Esophagus squamous epithelium (tissue), 5 donors: ENCODE measurements at regions not wholly inside any gene's neighbourhood (a gene's known extent, or its start where the extent isn't known, plus 50 kb on each side); places are given as distances from the start of the nearest gene placed in this dataset.

Experiments
- DNase-seq: peaks from one replicate; lab custom pipeline; 2025; lab: John Stamatoyannopoulos, UW
- H3K27ac ChIP-seq, 4 donors: fragments of 200-600 bp; sonication (generic); one replicate each; pipeline ENCODE4 v1.5.1; 2016 to 2019; ENCODE audit warnings: mild to moderate bottlenecking in 1 of 4
- H3K27me3 ChIP-seq, 4 donors: fragments of 200-600 bp; sonication (generic); 1 replicate in 3 of 4; 2 replicates in 1 of 4; pipeline versions ENCODE4 v1.5.1 to v1.6.0; 2017 to 2021; ENCODE audit warnings: antibody characterized with exemption in 1 of 4
- H3K36me3 ChIP-seq, 3 donors: fragments of 200-600 bp; sonication (generic); one replicate each; pipeline ENCODE4 v1.5.1; 2016 to 2019
- H3K4me1 ChIP-seq, 3 donors: fragments of 200-600 bp; sonication (generic); one replicate each; pipeline ENCODE4 v1.5.1; 2017 to 2019
- H3K4me3 ChIP-seq, 4 donors: fragments of 200-600 bp; sonication (generic); 1 replicate in 3 of 4; 2 replicates in 1 of 4; pipeline ENCODE4 v1.5.1; 2016 to 2019; ENCODE audit warnings: mild to moderate bottlenecking in 2 of 4, moderate library complexity in 1 of 4
- H3K9me3 ChIP-seq, 3 donors: fragments of 200-600 bp; sonication (generic); one replicate each; pipeline ENCODE4 v1.5.1; 2016 to 2019
- POLR2A ChIP-seq, 4 donors: fragments of 450-650 bp; IDR thresholded peaks; one replicate each; pipeline ENCODE4 v1.6.1; 2017; ENCODE audit warnings: antibody characterized with exemption in 4 of 4, mild to moderate bottlenecking in 4 of 4, moderate library complexity in 3 of 4
- WGBS, 2 donors: methylation state at CpG; one replicate each; pipeline ENCODE4 v1.1.5; 2018; 5-methylcytosine and 5-hydroxymethylcytosine counted together
- intact Hi-C: fragments of 100-400 bp; cut with DNase I; formaldehyde crosslinking; loops from one replicate; pipeline ENCODE4 v1.15.0; 2022
- TF ChIP-seq, protein P1 (sequence below), 6 experiments: fragments of 450-650 bp in 4 of 6; fragments of 200-600 bp in 2 of 6; sonication (generic) in 2 of 6; IDR thresholded peaks; one replicate each; pipeline ENCODE4 v1.5.1; 2016 to 2019; ENCODE audit warnings: antibody characterized with exemption in 6 of 6, mild to moderate bottlenecking in 4 of 6, moderate library complexity in 4 of 6
- donor health status: DM: yes; HTN: yes; CAD: no.

DNA sequence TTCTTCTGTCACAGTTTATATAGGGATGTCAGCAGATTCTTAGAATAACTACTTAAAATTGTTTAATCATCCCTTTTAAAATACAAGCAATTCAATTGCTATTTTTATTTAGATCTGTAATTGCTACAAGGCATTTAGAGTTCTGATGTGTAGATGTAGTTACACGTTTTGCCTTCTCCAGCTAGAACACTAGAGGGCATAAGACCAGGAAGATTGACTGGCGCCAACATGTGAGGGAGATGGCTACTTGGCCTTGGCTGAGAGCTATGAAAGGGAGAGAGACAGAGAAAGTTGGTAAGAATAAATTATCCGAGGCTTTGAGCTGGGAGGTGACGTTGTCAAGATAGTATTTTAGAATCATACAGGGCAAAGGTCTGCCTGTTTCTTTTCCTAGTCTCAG is 563.7 kb upstream of the PRKX start:
- intact Hi-C loops, result no loop called here
- no peak for DNase-seq
- Histone ChIP-seq H3K4me3 (no peak overlapping the region), H3K4me1 (no peaks in the 10 kb centered on the region), H3K36me3 (no peaks in the 10 kb centered on the region), H3K9me3 (no peaks in the 10 kb centered on the region), H3K27ac (no peak overlapping the region), H3K27me3 (no peaks in the 10 kb centered on the region)
- TF ChIP-seq, protein P1, sequence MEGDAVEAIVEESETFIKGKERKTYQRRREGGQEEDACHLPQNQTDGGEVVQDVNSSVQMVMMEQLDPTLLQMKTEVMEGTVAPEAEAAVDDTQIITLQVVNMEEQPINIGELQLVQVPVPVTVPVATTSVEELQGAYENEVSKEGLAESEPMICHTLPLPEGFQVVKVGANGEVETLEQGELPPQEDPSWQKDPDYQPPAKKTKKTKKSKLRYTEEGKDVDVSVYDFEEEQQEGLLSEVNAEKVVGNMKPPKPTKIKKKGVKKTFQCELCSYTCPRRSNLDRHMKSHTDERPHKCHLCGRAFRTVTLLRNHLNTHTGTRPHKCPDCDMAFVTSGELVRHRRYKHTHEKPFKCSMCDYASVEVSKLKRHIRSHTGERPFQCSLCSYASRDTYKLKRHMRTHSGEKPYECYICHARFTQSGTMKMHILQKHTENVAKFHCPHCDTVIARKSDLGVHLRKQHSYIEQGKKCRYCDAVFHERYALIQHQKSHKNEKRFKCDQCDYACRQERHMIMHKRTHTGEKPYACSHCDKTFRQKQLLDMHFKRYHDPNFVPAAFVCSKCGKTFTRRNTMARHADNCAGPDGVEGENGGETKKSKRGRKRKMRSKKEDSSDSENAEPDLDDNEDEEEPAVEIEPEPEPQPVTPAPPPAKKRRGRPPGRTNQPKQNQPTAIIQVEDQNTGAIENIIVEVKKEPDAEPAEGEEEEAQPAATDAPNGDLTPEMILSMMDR (IDR thresholded peaks at IDR 0.05), result no peak
- TF ChIP-seq POLR2A (IDR thresholded peaks at IDR 0.05), result no peak
- 70 to 81% methylated on average over 4 of the region's 4 CpGs for WGBS, 2 donors

DNA sequence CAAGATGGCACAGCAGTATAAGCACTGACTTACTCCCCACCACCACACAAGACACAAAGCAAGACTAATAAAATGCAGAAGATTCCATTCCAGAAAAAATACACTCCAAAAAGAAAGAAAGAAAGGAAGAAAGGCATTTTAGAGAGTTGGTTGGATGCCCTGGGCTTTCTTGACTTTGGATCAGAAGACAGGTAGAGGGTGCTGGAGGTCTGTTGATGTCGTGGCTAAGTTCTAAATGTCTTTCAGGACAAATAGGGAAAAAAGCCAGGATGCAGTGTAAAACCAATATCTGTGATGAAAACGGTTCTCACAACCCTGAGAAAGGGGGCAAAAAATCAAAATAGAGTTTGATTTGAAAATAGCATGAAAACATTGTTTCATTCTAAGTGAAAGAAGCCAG is 555.2 kb upstream of the PRKX start:
- H3K36me3 ChIP-seq, result no peaks in the 10 kb centered on the region
- H3K27me3 ChIP-seq, result no peaks in the 10 kb centered on the region
- intact Hi-C loops, result no loop called here
- DNase-seq, result no peak
- no peak overlapping the region for H3K4me3 ChIP-seq
- no peaks in the 10 kb centered on the region for H3K4me1 ChIP-seq
- no peaks in the 10 kb centered on the region for H3K9me3 ChIP-seq
- 10 to 24% methylated on average over 2 of the region's 2 CpGs for WGBS, 2 donors
- TF ChIP-seq POLR2A (IDR thresholded peaks at IDR 0.05), result no peak
- TF ChIP-seq, protein P1 (IDR thresholded peaks at IDR 0.05), result no peak
- no peak overlapping the region for H3K27ac ChIP-seq

DNA sequence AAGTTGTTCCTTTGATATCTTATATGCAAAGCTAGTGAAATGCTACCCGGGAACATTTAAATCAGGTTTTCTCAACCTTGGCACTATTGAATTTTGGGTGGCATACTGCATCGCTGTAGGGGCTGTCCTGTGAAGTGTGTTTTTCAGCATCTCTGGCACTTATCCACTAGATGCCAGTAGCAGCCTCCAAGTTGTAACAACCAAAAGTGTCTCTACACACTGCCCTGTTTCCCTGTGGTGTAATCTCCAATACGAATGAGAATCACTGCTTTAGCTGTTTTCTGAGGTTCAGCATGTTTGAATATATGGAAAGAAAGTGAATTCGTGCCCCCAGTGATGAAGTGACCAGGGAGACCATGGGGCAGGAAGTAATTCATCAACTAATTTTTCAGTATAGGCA is 551.6 kb upstream of the PRKX start:
- H3K27ac ChIP-seq, result no peak overlapping the region
- no peaks in the 10 kb centered on the region for H3K36me3 ChIP-seq
- 71 to 76% methylated on average over 4 of the region's 4 CpGs for WGBS, 2 donors
- intact Hi-C loops, result no loop called here
- no peak overlapping the region for H3K4me3 ChIP-seq
- no peaks in the 10 kb centered on the region for H3K9me3 ChIP-seq
- DNase-seq, result no peak
- no peaks in the 10 kb centered on the region for H3K27me3 ChIP-seq
- no peaks in the 10 kb centered on the region for H3K4me1 ChIP-seq
- no peak for TF ChIP-seq POLR2A (IDR thresholded peaks at IDR 0.05)
- TF ChIP-seq, protein P1 (IDR thresholded peaks at IDR 0.05), result no peak

DNA sequence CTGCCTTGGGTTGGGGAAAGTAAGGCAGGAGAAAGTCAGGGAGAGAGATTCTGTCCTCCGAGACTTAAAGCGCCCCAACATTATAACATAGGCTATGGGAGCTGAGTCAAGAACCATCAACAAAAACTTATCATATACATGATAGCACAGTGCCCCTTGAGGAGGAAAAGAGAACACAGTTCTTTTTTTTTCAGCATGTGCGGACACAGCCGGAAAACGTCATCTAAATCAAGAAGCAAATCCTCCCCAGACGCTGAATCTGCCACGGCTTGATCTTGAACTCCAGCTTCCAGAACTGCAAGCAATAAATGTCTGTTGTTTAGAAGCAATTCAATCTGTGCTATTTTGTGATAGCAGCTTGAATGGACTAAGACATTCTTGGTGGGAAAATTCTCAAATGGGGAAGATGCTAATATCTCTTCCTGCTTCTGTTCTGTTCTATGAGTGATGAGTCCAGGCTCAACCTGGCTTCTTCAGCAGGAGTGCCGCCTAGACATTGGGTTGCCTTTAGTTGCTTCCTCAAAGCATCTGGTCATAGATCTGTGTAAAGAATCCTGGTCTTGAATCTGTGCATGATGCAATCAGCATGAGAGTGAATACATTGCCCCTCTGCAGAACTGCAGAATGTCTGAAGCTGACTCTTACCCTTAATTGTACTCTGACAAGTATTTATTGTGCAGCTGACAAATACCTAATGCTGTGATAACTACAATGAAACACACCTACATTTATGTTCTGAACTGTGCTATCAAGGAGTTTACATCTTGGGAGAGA is 549.8 kb upstream of the PRKX start:
- no peak overlapping the region for H3K4me3 ChIP-seq
- H3K27me3 ChIP-seq, result no peaks in the 10 kb centered on the region
- H3K4me1 ChIP-seq, result no peaks in the 10 kb centered on the region
- H3K27ac ChIP-seq, result no peak overlapping the region
- H3K9me3 ChIP-seq, result no peaks in the 10 kb centered on the region
- no peaks in the 10 kb centered on the region for H3K36me3 ChIP-seq
- 27 to 35% methylated on average over 7 to 8 of the region's 8 CpGs for WGBS, 2 donors
- intact Hi-C loops, result no loop called here
- TF ChIP-seq POLR2A (IDR thresholded peaks at IDR 0.05), result no peak
- TF ChIP-seq, protein P1 (IDR thresholded peaks at IDR 0.05), result peak in 3 of 6 experiments; percentile 7 to 41 (median 11)
- no peak for DNase-seq

DNA sequence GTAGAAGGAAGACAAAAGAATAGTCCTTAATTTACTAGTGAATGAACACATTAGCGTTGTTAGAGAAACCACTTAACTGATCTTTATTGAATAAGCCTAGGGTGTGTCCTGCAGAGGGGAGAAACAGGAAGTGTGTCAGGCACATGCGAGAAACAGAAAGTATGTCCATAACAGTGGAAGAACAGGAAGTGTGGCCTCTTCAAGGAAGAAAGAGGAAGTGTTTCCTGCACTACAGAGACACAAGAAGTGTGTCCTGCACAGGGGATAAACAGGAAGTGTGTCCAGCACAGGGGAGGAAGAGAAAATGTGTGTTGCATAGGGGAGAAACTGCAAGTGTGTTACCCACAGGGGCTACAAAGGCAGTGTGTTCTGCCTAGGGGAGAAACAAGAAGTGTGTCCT is 539.6 kb upstream of the PRKX start:
- H3K36me3 ChIP-seq, result no peaks in the 10 kb centered on the region
- intact Hi-C loops, result no loop called here
- 26 to 33% methylated on average over 2 of the region's 2 CpGs for WGBS, 2 donors
- no peaks in the 10 kb centered on the region for H3K9me3 ChIP-seq
- no peak overlapping the region for H3K27ac ChIP-seq
- DNase-seq, result no peak
- no peaks in the 10 kb centered on the region for H3K27me3 ChIP-seq
- H3K4me3 ChIP-seq, result no peak overlapping the region
- TF ChIP-seq, protein P1 (IDR thresholded peaks at IDR 0.05), result no peak
- TF ChIP-seq POLR2A (IDR thresholded peaks at IDR 0.05), result no peak
- no peaks in the 10 kb centered on the region for H3K4me1 ChIP-seq
